ENCODE measurements at regions not wholly inside any gene's neighbourhood (a gene's known extent, or its start where the extent isn't known, plus 50 kb on each side); places are given as distances from the start of the nearest gene placed in this dataset.

DNA sequence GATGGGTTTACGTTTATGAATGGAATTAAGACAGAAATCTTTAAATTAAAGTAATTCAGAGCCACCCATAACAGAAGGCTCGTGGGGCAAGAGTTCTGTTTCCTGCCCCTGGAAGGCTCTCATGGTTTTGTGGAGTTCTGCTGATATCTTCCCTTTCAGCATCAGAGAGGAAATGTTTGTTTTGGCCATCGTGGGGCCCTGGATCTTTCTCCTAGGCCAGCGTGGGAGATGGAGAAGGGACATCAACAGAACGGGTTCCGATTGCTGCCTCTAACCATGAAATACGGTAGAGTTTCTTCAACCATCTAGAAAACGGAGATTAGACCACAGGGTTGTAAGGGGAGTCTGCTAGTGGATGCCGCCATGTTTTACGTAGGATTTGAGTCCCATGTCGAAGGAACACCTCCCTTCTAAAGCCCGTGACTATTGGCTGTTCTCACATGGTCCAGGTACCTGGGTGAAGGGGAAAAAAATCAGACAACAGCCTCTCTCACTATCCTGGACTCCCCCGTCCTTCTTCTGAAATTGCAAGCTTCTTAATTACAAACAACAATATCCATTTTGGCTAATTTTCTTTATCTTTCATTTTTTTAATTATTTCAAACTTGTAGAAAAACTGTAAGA, 169.1 kb upstream of the CELF2 start:
- no peak overlapping the region for H3K4me3 ChIP-seq
- ChIA-PET SMC1A (ENCODE audit: uncharacterized antibody, unreplicated experiment) (no interaction called here), POLR2A (no interaction called here), RAD21 (ENCODE audit: unreplicated experiment) (no interaction called here), CTCF (no interaction called here)
- H4K20me1 ChIP-seq (ENCODE audit: control insufficient read depth, insufficient read depth), result no peaks in the 10 kb centered on the region
- no peaks in the 10 kb centered on the region for H3K36me3 ChIP-seq (ENCODE audit: control insufficient read depth in 2 of 2, insufficient read depth in 2 of 2, low read length in 1 of 2)
- H3K27me3 ChIP-seq (replicated peaks in 1 of 2; ENCODE audit: control insufficient read depth in 2 of 2, insufficient read depth in 2 of 2, low read length in 1 of 2), result no peaks in the 10 kb centered on the region
- no peaks in the 10 kb centered on the region; the same call in 2 of the 3 replicates for H3K9me3 ChIP-seq (replicated peaks; ENCODE audit: control insufficient read depth, insufficient read depth, low read length)
- intact Hi-C loops (cut with micrococcal nuclease; ENCODE audit: unreplicated experiment), result no loop called here
- no peak overlapping the region for H2AFZ ChIP-seq (ENCODE audit: control insufficient read depth, low read depth, low read length)
- WGBS (ENCODE audit: insufficient coverage, insufficient replicate concordance, low lambda C conversion rate, missing lambda C conversion rate), result 14% methylated on average over 13 of the region's 13 CpGs
- no TSS peak for BruUV-seq (replicated peaks)
- in situ Hi-C loops (cut with MboI), result no loop called here
- H3K4me1 ChIP-seq (ENCODE audit: control insufficient read depth, insufficient read depth, low read length), result no peaks in the 10 kb centered on the region
- DNase-seq (ENCODE audit: low read depth, low spot score), result no peak
- TF ChIP-seq NR2F1 (conservative IDR thresholded peaks at IDR 0.05) (no peak), CHD2 (IDR thresholded peaks at IDR 0.05; ENCODE audit: borderline replicate concordance, low read depth, low read length) (no peak), EP300 (IDR thresholded peaks at IDR 0.05; ENCODE audit: borderline replicate concordance in 1 of 2, control insufficient read depth in 1 of 2, low read depth in 2 of 2, low read length in 2 of 2) (no peak), ZZZ3 (IDR thresholded peaks at IDR 0.05; ENCODE audit: control insufficient read depth, insufficient read length, low read depth) (no peak), EGR1 (IDR thresholded peaks at IDR 0.05; ENCODE audit: borderline replicate concordance in 1 of 2, low read depth in 2 of 2, low read length in 2 of 2) (no peak), TCF12 (IDR thresholded peaks at IDR 0.05; ENCODE audit: low read depth, low read length) (no peak), WRNIP1 (IDR thresholded peaks at IDR 0.05; ENCODE audit: borderline replicate concordance, low read depth, low read length) (no peak), CHD1 (IDR thresholded peaks at IDR 0.05; ENCODE audit: low read depth, low read length) (no peak), NFIC (IDR thresholded peaks at IDR 0.05; ENCODE audit: low read depth, low read length) (no peak), SIX5 (IDR thresholded peaks at IDR 0.05; ENCODE audit: low read depth, low read length, severe bottlenecking) (no peak), POLR2AphosphoS2 (IDR thresholded peaks at IDR 0.05; ENCODE audit: low read depth, low read length) (no peak), POLR2AphosphoS5 (IDR thresholded peaks at IDR 0.05; ENCODE audit: low read length) (no peak), BMI1 (IDR thresholded peaks at IDR 0.05; ENCODE audit: borderline replicate concordance) (no peak), CREM (IDR thresholded peaks at IDR 0.05; ENCODE audit: low read depth) (no peak), MTA2 (IDR thresholded peaks at IDR 0.05; ENCODE audit: low read depth) (no peak)
- TF ChIP-seq, protein P1, sequence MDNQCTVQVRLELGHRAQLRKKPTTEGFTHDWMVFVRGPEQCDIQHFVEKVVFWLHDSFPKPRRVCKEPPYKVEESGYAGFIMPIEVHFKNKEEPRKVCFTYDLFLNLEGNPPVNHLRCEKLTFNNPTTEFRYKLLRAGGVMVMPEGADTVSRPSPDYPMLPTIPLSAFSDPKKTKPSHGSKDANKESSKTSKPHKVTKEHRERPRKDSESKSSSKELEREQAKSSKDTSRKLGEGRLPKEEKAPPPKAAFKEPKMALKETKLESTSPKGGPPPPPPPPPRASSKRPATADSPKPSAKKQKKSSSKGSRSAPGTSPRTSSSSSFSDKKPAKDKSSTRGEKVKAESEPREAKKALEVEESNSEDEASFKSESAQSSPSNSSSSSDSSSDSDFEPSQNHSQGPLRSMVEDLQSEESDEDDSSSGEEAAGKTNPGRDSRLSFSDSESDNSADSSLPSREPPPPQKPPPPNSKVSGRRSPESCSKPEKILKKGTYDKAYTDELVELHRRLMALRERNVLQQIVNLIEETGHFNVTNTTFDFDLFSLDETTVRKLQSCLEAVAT (IDR thresholded peaks at IDR 0.05), result no peak
- TF ChIP-seq, protein P2, sequence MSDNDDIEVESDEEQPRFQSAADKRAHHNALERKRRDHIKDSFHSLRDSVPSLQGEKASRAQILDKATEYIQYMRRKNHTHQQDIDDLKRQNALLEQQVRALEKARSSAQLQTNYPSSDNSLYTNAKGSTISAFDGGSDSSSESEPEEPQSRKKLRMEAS (IDR thresholded peaks at IDR 0.05; ENCODE audit: low read depth, low read length), result no peak
- no peak overlapping the region for H3K4me2 ChIP-seq (ENCODE audit: control insufficient read depth, insufficient read depth)
- FAIRE-seq, result no peak
- no peak for ATAC-seq
- no peak overlapping the region for H3K9ac ChIP-seq (ENCODE audit: control insufficient read depth, insufficient read depth, low read length)
- no peaks in the 10 kb centered on the region for H3K79me2 ChIP-seq (ENCODE audit: control insufficient read depth, insufficient read depth, low read length)
- H3K27ac ChIP-seq (ENCODE audit: control insufficient read depth, insufficient read depth), result no peak overlapping the region
